ENCODE measurements at regions not wholly inside any gene's neighbourhood (a gene's known extent, or its start where the extent isn't known, plus 50 kb on each side); places are given as distances from the start of the nearest gene placed in this dataset.
"Not testable (repeated sequence)": the region's sequence is repeated elsewhere in the genome, so short reads cannot be mapped to it uniquely, and the experiment has no call there.

- no peak for DNase-seq (ENCODE audit: low spot score)
Measured at GRCh38 chr18:11464129-11464528, 145.3 kb upstream of the SLC35G4 start.

- no peak for DNase-seq (ENCODE audit: low spot score)
Measured at GRCh38 chr18:11458447-11458846, 150.9 kb upstream of the SLC35G4 start.

- DNase-seq (ENCODE audit: low spot score), result not testable (repeated sequence)
Measured at GRCh38 chr18:11457853-11458252, 151.5 kb upstream of the SLC35G4 start.

- DNase-seq (ENCODE audit: low spot score), result no peak
Measured at GRCh38 chr18:11454040-11454439, 155.4 kb upstream of the SLC35G4 start.

GRCh38 chr18:11444169-11444568 lies 165.2 kb upstream of the SLC35G4 start:
- not testable (repeated sequence) for DNase-seq (ENCODE audit: low spot score)

- no peak for DNase-seq (ENCODE audit: low spot score)
Measured at GRCh38 chr18:11437046-11437445, 172.3 kb upstream of the SLC35G4 start.

- no peak for DNase-seq (ENCODE audit: low spot score)
Measured at GRCh38 chr18:11432360-11432811, 177.0 kb upstream of the SLC35G4 start.

GRCh38 chr18:11429876-11430275 lies 179.5 kb upstream of the SLC35G4 start:
- no peak for DNase-seq (ENCODE audit: low spot score)

GRCh38 chr18:11425211-11425610 lies 184.2 kb upstream of the SLC35G4 start:
- no peak for DNase-seq (ENCODE audit: low spot score)

- no peak for DNase-seq (ENCODE audit: low spot score)
Measured at GRCh38 chr18:11419338-11419737, 190.1 kb upstream of the SLC35G4 start.

- DNase-seq (ENCODE audit: low spot score), result no peak
Measured at GRCh38 chr18:11412811-11413210, 196.6 kb upstream of the SLC35G4 start.

- no peak for DNase-seq (ENCODE audit: low spot score)
Measured at GRCh38 chr18:11411048-11411447, 198.3 kb upstream of the SLC35G4 start.

- DNase-seq (ENCODE audit: low spot score), result no peak
Measured at GRCh38 chr18:11408555-11409065, 200.8 kb upstream of the SLC35G4 start.

GRCh38 chr18:11407940-11408339 lies 201.5 kb upstream of the SLC35G4 start:
- no peak for DNase-seq (ENCODE audit: low spot score)

- DNase-seq (ENCODE audit: low spot score), result no peak
Measured at GRCh38 chr18:11405804-11406203, 203.6 kb upstream of the SLC35G4 start.

GRCh38 chr18:11400703-11401102 lies 208.7 kb upstream of the SLC35G4 start:
- no peak for DNase-seq (ENCODE audit: low spot score)

- DNase-seq (ENCODE audit: low spot score), result no peak
Measured at GRCh38 chr18:11398625-11399024, 210.8 kb upstream of the SLC35G4 start.

GRCh38 chr18:11392980-11393885 lies 216.2 kb upstream of the SLC35G4 start:
- no peak for DNase-seq (ENCODE audit: low spot score)

GRCh38 chr18:11392292-11392691 lies 217.1 kb upstream of the SLC35G4 start:
- peak; percentile 11 for DNase-seq (ENCODE audit: low spot score)

GRCh38 chr18:11391661-11392060 lies 217.7 kb upstream of the SLC35G4 start:
- peak; percentile 13 for DNase-seq (ENCODE audit: low spot score)

- DNase-seq (ENCODE audit: low spot score), result no peak
Measured at GRCh38 chr18:11388755-11389680, 220.4 kb upstream of the SLC35G4 start.

- peak; percentile 90 for DNase-seq (ENCODE audit: low spot score)
Measured at GRCh38 chr18:11387880-11388279, 221.5 kb upstream of the SLC35G4 start.
